ENCODE measurements at regions not wholly inside any gene's neighbourhood (a gene's known extent, or its start where the extent isn't known, plus 50 kb on each side); places are given as distances from the start of the nearest gene placed in this dataset.

DNA sequence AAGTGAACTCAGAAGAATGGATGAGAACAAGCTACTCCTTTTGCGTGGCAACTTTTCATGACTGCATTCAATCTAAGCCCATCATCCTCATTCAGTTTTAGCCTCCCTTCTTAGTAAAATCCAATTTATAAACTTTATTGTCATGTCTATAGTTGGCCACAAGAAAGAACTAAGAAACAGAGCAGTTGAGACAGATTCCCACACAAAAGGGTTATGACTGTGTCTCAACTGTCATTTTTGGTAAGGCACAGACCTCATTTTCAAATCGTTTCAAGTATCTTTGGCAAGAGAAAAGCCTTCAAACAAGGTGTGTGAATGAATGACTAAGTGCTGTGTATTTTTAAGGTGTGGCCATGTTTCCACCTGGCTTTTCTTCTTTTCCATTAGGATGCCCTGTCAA lies 84.2 kb upstream of the CREB5 start:
- no peaks in the 10 kb centered on the region for H4K20me1 ChIP-seq (ENCODE audit: insufficient read depth, poor library complexity, severe bottlenecking)
- no peaks in the 10 kb centered on the region for H3K36me3 ChIP-seq (replicated peaks; ENCODE audit: insufficient read depth, low read depth)
- H3K27me3 ChIP-seq: no peaks in the 10 kb centered on the region
- no peak overlapping the region for H3K4me3 ChIP-seq
- WGBS (ENCODE audit: low lambda C conversion rate, missing lambda C conversion rate): 57% methylated on average over 2 of the region's 2 CpGs
- H2AFZ ChIP-seq: no peak overlapping the region
- H3K79me2 ChIP-seq: no peaks in the 10 kb centered on the region
- H3K9me3 ChIP-seq (ENCODE audit: low read depth): no peaks in the 10 kb centered on the region
- no peaks in the 10 kb centered on the region for H3K9me2 ChIP-seq (replicated peaks; ENCODE audit: insufficient read depth)
- TF ChIP-seq EZH2phosphoT487 (IDR thresholded peaks at IDR 0.05; ENCODE audit: low read depth, severe bottlenecking, unreplicated experiment): no peak
- no peak for TF ChIP-seq EZH2 (IDR thresholded peaks at IDR 0.05; ENCODE audit: borderline replicate concordance)
- TF ChIP-seq, protein P1, sequence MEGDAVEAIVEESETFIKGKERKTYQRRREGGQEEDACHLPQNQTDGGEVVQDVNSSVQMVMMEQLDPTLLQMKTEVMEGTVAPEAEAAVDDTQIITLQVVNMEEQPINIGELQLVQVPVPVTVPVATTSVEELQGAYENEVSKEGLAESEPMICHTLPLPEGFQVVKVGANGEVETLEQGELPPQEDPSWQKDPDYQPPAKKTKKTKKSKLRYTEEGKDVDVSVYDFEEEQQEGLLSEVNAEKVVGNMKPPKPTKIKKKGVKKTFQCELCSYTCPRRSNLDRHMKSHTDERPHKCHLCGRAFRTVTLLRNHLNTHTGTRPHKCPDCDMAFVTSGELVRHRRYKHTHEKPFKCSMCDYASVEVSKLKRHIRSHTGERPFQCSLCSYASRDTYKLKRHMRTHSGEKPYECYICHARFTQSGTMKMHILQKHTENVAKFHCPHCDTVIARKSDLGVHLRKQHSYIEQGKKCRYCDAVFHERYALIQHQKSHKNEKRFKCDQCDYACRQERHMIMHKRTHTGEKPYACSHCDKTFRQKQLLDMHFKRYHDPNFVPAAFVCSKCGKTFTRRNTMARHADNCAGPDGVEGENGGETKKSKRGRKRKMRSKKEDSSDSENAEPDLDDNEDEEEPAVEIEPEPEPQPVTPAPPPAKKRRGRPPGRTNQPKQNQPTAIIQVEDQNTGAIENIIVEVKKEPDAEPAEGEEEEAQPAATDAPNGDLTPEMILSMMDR (IDR thresholded peaks at IDR 0.05; ENCODE audit: poor library complexity): no peak
- no peak overlapping the region for H3K27ac ChIP-seq
- no peak overlapping the region for H3K4me2 ChIP-seq
- H3K4me1 ChIP-seq (ENCODE audit: insufficient read depth): no peaks in the 10 kb centered on the region
- DNase-seq (ENCODE audit: low spot score): no peak

DNA sequence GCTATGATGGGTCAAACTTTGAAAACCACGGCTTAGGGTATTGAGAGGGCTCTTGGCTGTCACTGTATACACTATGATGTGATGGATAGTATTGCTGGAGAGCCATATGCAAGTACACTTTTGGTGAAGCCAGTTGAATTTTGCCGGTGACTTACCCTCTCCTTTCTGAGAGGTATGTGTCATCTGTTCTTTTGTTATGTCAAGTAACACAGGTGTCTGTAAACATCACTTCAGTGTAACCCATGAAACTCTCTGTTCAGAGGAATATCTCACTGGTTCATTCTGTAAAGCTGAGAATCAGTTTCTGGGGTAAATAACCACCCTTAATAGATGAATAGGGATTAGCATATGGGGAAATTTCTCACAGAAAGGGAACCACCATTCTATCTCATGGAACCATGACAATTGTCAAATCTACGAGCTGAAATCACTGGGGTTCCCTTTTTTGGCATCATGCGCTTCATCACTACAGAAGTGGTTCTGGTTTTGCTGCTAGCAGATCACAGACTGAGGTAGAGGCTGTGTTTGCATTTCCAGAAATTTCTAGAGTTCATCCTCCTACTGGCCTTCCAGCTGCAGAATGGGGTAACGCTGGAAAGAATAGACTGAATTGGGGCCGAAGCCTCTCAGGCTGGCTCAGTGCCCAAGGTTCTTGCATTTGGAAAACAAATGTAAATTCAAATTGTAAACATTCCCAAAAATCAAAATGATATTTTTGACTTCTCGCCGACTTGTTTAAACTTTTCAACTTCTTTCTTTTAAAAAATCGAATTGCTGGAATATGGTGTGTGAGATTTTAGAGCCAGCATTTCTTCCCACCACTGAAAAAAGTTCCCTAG lies 83.3 kb upstream of the CREB5 start:
- TF ChIP-seq EZH2 (IDR thresholded peaks at IDR 0.05; ENCODE audit: borderline replicate concordance) (no peak), EZH2phosphoT487 (IDR thresholded peaks at IDR 0.05; ENCODE audit: low read depth, severe bottlenecking, unreplicated experiment) (no peak)
- TF ChIP-seq, protein P1 (IDR thresholded peaks at IDR 0.05; ENCODE audit: poor library complexity): no peak
- Histone ChIP-seq H3K9me2 (replicated peaks; ENCODE audit: insufficient read depth) (no peaks in the 10 kb centered on the region), H3K36me3 (replicated peaks; ENCODE audit: insufficient read depth, low read depth) (no peaks in the 10 kb centered on the region), H3K9me3 (ENCODE audit: low read depth) (no peaks in the 10 kb centered on the region), H3K79me2 (no peaks in the 10 kb centered on the region), H3K4me3 (no peak overlapping the region), H3K4me1 (ENCODE audit: insufficient read depth) (no peaks in the 10 kb centered on the region), H3K4me2 (no peak overlapping the region), H3K27me3 (no peaks in the 10 kb centered on the region), H4K20me1 (ENCODE audit: insufficient read depth, poor library complexity, severe bottlenecking) (no peaks in the 10 kb centered on the region), H3K27ac (no peak overlapping the region), H2AFZ (no peak overlapping the region)
- 86% methylated on average over 9 of the region's 9 CpGs for WGBS (ENCODE audit: low lambda C conversion rate, missing lambda C conversion rate)
- DNase-seq (ENCODE audit: low spot score): no peak

DNA sequence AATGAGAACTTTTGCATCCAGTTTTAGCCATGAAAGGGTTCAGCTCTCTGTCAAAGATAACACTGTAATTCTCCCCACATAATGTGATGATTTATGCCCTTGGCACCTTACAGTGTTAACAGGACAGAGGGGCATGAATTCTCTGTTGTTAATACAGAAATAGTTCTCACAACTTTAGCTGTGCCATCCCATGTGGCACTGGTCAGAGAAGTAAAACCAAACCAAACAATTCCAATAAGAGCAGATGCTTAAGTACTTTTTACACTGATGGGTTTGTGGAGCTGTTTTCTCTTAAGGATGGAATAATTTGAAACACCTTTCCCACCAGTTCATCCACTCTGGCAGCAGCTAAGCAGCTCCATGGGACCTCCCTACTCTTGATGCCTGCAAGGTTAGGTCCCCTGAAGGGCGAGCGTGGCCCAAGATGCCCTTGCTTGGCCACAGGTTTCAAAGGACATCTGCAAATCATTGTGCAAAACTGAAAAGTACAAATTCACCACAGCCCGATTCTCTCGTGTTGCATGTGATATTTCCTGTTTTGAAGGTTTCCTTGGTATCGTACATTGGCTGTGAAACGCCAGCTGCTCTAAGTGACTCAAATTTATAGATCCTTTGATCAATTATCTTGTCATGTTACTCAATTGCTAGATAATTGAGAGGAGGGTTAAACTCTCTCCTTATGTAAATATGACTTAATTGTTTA lies 82.5 kb upstream of the CREB5 start:
- Histone ChIP-seq H2AFZ (no peak overlapping the region), H3K27ac (no peak overlapping the region), H3K9me2 (replicated peaks; ENCODE audit: insufficient read depth) (no peaks in the 10 kb centered on the region), H3K9me3 (ENCODE audit: low read depth) (no peaks in the 10 kb centered on the region), H3K79me2 (no peaks in the 10 kb centered on the region), H4K20me1 (ENCODE audit: insufficient read depth, poor library complexity, severe bottlenecking) (no peaks in the 10 kb centered on the region), H3K27me3 (no peaks in the 10 kb centered on the region), H3K4me3 (no peak overlapping the region), H3K36me3 (replicated peaks; ENCODE audit: insufficient read depth, low read depth) (no peaks in the 10 kb centered on the region), H3K4me1 (ENCODE audit: insufficient read depth) (no peaks in the 10 kb centered on the region), H3K4me2 (peak overlapping the region; percentile 37)
- TF ChIP-seq EZH2phosphoT487 (IDR thresholded peaks at IDR 0.05; ENCODE audit: low read depth, severe bottlenecking, unreplicated experiment) (no peak), EZH2 (IDR thresholded peaks at IDR 0.05; ENCODE audit: borderline replicate concordance) (no peak)
- TF ChIP-seq, protein P1 (IDR thresholded peaks at IDR 0.05; ENCODE audit: poor library complexity): no peak
- WGBS (ENCODE audit: low lambda C conversion rate, missing lambda C conversion rate): 55% methylated on average over 6 of the region's 6 CpGs
- no peak for DNase-seq (ENCODE audit: low spot score)

Data from hepatocyte (in vitro differentiated cells).